Neuronal stem cell (in vitro differentiated cells): ENCODE measurements at regions not wholly inside any gene's neighbourhood (a gene's known extent, or its start where the extent isn't known, plus 50 kb on each side); places are given as distances from the start of the nearest gene placed in this dataset.

ENCODE experiments used
- DNase-seq: peaks from one replicate; pipeline ENCODE4 v3.0.0-alpha.2; 2013; ENCODE audit warnings: low spot score
- H2AFZ ChIP-seq: one replicate; pipeline ENCODE4 v1.6.1; 2013; ENCODE audit warnings: mild to moderate bottlenecking, low read length, inconsistent platforms
- H2AK5ac ChIP-seq: 2 replicates; pipeline ENCODE4 v1.6.1; 2013; ENCODE audit warnings: low read depth, mild to moderate bottlenecking, inconsistent platforms, low read length, moderate library complexity, mixed read lengths
- H2BK120ac ChIP-seq: 2 replicates; pipeline ENCODE4 v1.6.1; 2013; ENCODE audit warnings: low read depth, mild to moderate bottlenecking, inconsistent platforms, low read length, moderate library complexity, mixed read lengths
- H2BK12ac ChIP-seq: one replicate; pipeline ENCODE4 v1.6.1; 2013; ENCODE audit warnings: low read length, inconsistent platforms
- H2BK15ac ChIP-seq: 2 replicates; pipeline ENCODE4 v1.6.1; 2013; ENCODE audit warnings: mild to moderate bottlenecking, low read length, inconsistent platforms, mixed read lengths
- H2BK5ac ChIP-seq: one replicate; pipeline ENCODE4 v1.6.1; 2013; ENCODE audit warnings: inconsistent platforms, mild to moderate bottlenecking, low read length, moderate library complexity
- H3K14ac ChIP-seq: one replicate; pipeline ENCODE4 v1.6.1; 2013; ENCODE audit warnings: low read length, inconsistent platforms
- H3K18ac ChIP-seq: 2 replicates; pipeline ENCODE4 v1.6.1; 2013; ENCODE audit warnings: low read length, inconsistent platforms
- H3K23ac ChIP-seq: 2 replicates; pipeline ENCODE4 v1.6.1; 2013; ENCODE audit warnings: low read depth, mild to moderate bottlenecking, mixed read lengths, low read length, inconsistent platforms; ENCODE audit not compliant: poor library complexity
- H3K27ac ChIP-seq: replicated peaks from 3 replicates; pipeline ENCODE4 v1.5.1; 2013; ENCODE audit warnings: low read length, inconsistent platforms
- H3K27me3 ChIP-seq, 3 experiments: 2 replicates each; pipeline ENCODE4 v1.6.1; 2013; ENCODE audit warnings: low read length in 3 of 3, mild to moderate bottlenecking in 2 of 3, inconsistent platforms in 1 of 3, low read depth in 1 of 3, mixed read lengths in 1 of 3, moderate library complexity in 1 of 3; ENCODE audit not compliant: control insufficient read depth in 3 of 3, insufficient read depth in 3 of 3
- H3K36me3 ChIP-seq, 2 donors: replicated peaks in 1 of 2; 2 replicates each; pipeline ENCODE4 v1.6.1; 2013; ENCODE audit warnings: low read length in 2 of 2; ENCODE audit not compliant: control insufficient read depth in 2 of 2, insufficient read depth in 2 of 2
- H3K4ac ChIP-seq: 2 replicates; pipeline ENCODE4 v1.6.1; 2013; ENCODE audit warnings: inconsistent platforms, mild to moderate bottlenecking, low read length, moderate library complexity
- H3K4me1 ChIP-seq, 2 donors: 1 replicate in 1 of 2; 2 replicates in 1 of 2; pipeline ENCODE4 v1.6.1; 2013; ENCODE audit warnings: low read length in 2 of 2, low read depth in 1 of 2; ENCODE audit not compliant: control insufficient read depth in 2 of 2, insufficient read depth in 1 of 2
- H3K4me2 ChIP-seq: one replicate; pipeline ENCODE4 v1.6.1; 2013; ENCODE audit warnings: mild to moderate bottlenecking, low read length, inconsistent platforms; ENCODE audit not compliant: insufficient read depth, poor library complexity, severe bottlenecking
- H3K4me3 ChIP-seq, 2 donors: 2 replicates each; pipeline ENCODE4 v1.5.1; 2013; ENCODE audit warnings: low read length in 2 of 2, mild to moderate bottlenecking in 2 of 2, inconsistent platforms in 1 of 2, moderate library complexity in 1 of 2
- H3K79me1 ChIP-seq: one replicate; pipeline ENCODE4 v1.6.1; 2013; ENCODE audit warnings: low read depth, mild to moderate bottlenecking, inconsistent platforms, low read length, moderate library complexity
- H3K9ac ChIP-seq: one replicate; pipeline ENCODE4 v1.6.1; 2013; ENCODE audit warnings: mild to moderate bottlenecking, low read depth, low read length, inconsistent platforms; ENCODE audit not compliant: poor library complexity
- H3K9me3 ChIP-seq, 2 donors: replicated peaks in 1 of 2; 2 replicates each; pipeline versions ENCODE3 to v1.6.1; 2013; ENCODE audit warnings: low read length in 2 of 2, mild to moderate bottlenecking in 2 of 2, inconsistent platforms in 1 of 2, low read depth in 1 of 2, mixed read lengths in 1 of 2, moderate library complexity in 1 of 2; ENCODE audit not compliant: control insufficient read depth in 2 of 2, insufficient read depth in 1 of 2
- H4K8ac ChIP-seq: one replicate; pipeline ENCODE4 v1.6.1; 2013; ENCODE audit warnings: low read depth, mild to moderate bottlenecking, inconsistent platforms, low read length, moderate library complexity
- H4K91ac ChIP-seq: one replicate; pipeline ENCODE4 v1.6.1; 2013; ENCODE audit warnings: low read length, low read depth, mild to moderate bottlenecking, inconsistent platforms; ENCODE audit not compliant: poor library complexity
- WGBS, 2 donors: extraction: QIAGEN DNeasy Blood & Tissue Kit; methylation state at CpG; one replicate each; pipeline ENCODE4 v1.1.7; 2013; ENCODE audit warnings: missing lambda C conversion rate in 2 of 2, mixed read lengths in 1 of 2; ENCODE audit not compliant: insufficient read length in 2 of 2, insufficient replicate concordance in 1 of 2; ENCODE audit errors: extremely low coverage in 2 of 2; 5-methylcytosine and 5-hydroxymethylcytosine counted together

GRCh38 chr9:96050048-96050860, 174.8 kb downstream of the ERCC6L2 start:
- peak overlapping the region; percentile 33 for H3K14ac ChIP-seq
- no peak overlapping the region for H3K4me2 ChIP-seq
- H3K27me3 ChIP-seq = no peaks in the 10 kb centered on the region
- WGBS, 2 donors = no CpG with 5 or more reads among the region's 30 CpGs
- no peak overlapping the region for H3K4ac ChIP-seq
- H2AK5ac ChIP-seq = peak overlapping the region; percentile 53
- no peak overlapping the region for H4K91ac ChIP-seq
- no peak overlapping the region for H2BK5ac ChIP-seq
- H2BK120ac ChIP-seq = no peak overlapping the region
- H3K18ac ChIP-seq = peak overlapping the region; percentile 87
- no peaks in the 10 kb centered on the region for H3K36me3 ChIP-seq
- H3K79me1 ChIP-seq = no peaks in the 10 kb centered on the region
- peaks cover 24 to 26% of the 10 kb centered on the region in 2 donors for H3K4me1 ChIP-seq
- H3K23ac ChIP-seq = no peak overlapping the region
- H4K8ac ChIP-seq = no peak overlapping the region
- H2AFZ ChIP-seq = peak overlapping the region; percentile 15
- peak overlapping the region; percentile 85 for H2BK12ac ChIP-seq
- peak overlapping the region; percentile 41 for H2BK15ac ChIP-seq
- peaks cover 2 to 10% of the 10 kb centered on the region in 2 donors for H3K9me3 ChIP-seq
- no peak overlapping the region for H3K27ac ChIP-seq
- H3K4me3 ChIP-seq = no peak overlapping the region
- no peak overlapping the region for H3K9ac ChIP-seq
- DNase-seq = no peak

GRCh38 chr9:96048956-96049831, 173.7 kb downstream of the ERCC6L2 start:
- Histone ChIP-seq H3K79me1 (no peaks in the 10 kb centered on the region), H2AK5ac (peak overlapping the region; percentile 78), H3K9ac (no peak overlapping the region), H3K9me3 (peaks cover 2 to 3% of the 10 kb centered on the region in 2 donors), H4K8ac (no peak overlapping the region), H3K14ac (no peak overlapping the region), H3K23ac (no peak overlapping the region), H4K91ac (no peak overlapping the region), H2BK120ac (no peak overlapping the region), H3K18ac (peak overlapping the region; percentile 86), H2AFZ (peak overlapping the region; percentile 83), H3K27ac (no peak overlapping the region), H3K36me3 (no peaks in the 10 kb centered on the region), H2BK5ac (no peak overlapping the region), H2BK15ac (peak overlapping the region; percentile 41), H3K4ac (no peak overlapping the region), H3K4me1 (peaks cover 24 to 26% of the 10 kb centered on the region in 2 donors), H3K4me3 (no peak overlapping the region), H3K27me3 (no peaks in the 10 kb centered on the region), H3K4me2 (no peak overlapping the region), H2BK12ac (no peak overlapping the region)
- DNase-seq = no peak
- WGBS, 2 donors = no CpG with 5 or more reads among the region's 39 CpGs

- Histone ChIP-seq H3K4ac (no peak overlapping the region), H3K27ac (peak overlapping the region; percentile 18), H2AFZ (peak overlapping the region; percentile 83), H3K23ac (no peak overlapping the region), H4K8ac (no peak overlapping the region), H2BK120ac (no peak overlapping the region), H3K79me1 (no peaks in the 10 kb centered on the region), H3K14ac (no peak overlapping the region), H3K27me3 (no peaks in the 10 kb centered on the region), H3K36me3 (no peaks in the 10 kb centered on the region), H3K18ac (peak overlapping the region; percentile 86), H3K4me3 (no peak overlapping the region), H3K9me3 (peaks cover 0 to 2% of the 10 kb centered on the region in 2 donors), H3K4me2 (peak overlapping the region; percentile 21), H2BK12ac (no peak overlapping the region), H2BK5ac (no peak overlapping the region), H3K9ac (peak overlapping the region; percentile 45), H4K91ac (no peak overlapping the region), H2AK5ac (no peak overlapping the region), H3K4me1 (peaks cover 24 to 26% of the 10 kb centered on the region in 2 donors), H2BK15ac (peak overlapping the region; percentile 41)
- DNase-seq = peak; percentile 65
- WGBS, 2 donors = no CpG with 5 or more reads among the region's 24 CpGs
Observed at GRCh38 chr9:96048104-96048955, 172.8 kb downstream of the ERCC6L2 start.
